ENCODE measurements at regions not wholly inside any gene's neighbourhood (a gene's known extent, or its start where the extent isn't known, plus 50 kb on each side); places are given as distances from the start of the nearest gene placed in this dataset.

DNA sequence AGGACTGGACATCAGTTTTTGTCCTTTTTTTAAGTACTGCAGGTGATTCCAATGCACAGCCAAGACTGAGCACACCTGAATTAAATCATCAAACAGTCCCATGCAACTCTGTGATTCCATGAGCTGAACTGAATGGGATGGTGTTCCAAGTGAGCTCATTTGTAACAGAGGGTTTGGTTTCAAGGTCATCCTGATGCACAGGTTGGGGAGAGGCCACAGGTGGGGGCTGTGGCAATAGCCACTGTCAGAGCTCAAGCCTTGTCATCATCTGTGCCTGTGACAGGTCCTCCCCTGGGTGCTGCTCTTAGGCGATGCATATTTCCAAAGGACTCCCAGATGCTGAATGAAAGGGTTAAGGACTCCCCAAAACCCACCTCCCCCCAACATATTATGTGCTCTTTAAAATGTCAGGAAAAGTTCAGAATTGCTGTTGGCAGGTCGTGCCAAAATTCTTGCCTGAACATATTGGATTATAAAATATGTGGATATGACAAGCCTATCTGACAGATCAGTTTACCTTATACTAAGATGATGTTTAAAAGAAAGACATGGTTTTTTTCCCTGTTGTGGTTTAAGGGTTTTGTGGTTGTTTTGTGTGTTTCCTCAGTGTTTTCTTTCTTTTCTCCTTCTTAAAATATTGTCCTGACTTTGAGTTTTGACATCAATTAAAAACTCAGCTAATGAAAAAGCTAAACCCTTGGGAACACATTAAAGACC, 263.5 kb upstream of the SIX2 start:
- TF ChIP-seq POLR2A (IDR thresholded peaks at IDR 0.05) = no peak
- TF ChIP-seq, protein P1, sequence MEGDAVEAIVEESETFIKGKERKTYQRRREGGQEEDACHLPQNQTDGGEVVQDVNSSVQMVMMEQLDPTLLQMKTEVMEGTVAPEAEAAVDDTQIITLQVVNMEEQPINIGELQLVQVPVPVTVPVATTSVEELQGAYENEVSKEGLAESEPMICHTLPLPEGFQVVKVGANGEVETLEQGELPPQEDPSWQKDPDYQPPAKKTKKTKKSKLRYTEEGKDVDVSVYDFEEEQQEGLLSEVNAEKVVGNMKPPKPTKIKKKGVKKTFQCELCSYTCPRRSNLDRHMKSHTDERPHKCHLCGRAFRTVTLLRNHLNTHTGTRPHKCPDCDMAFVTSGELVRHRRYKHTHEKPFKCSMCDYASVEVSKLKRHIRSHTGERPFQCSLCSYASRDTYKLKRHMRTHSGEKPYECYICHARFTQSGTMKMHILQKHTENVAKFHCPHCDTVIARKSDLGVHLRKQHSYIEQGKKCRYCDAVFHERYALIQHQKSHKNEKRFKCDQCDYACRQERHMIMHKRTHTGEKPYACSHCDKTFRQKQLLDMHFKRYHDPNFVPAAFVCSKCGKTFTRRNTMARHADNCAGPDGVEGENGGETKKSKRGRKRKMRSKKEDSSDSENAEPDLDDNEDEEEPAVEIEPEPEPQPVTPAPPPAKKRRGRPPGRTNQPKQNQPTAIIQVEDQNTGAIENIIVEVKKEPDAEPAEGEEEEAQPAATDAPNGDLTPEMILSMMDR (IDR thresholded peaks at IDR 0.05) = no peak
